ENCODE measurements at regions not wholly inside any gene's neighbourhood (a gene's known extent, or its start where the extent isn't known, plus 50 kb on each side); places are given as distances from the start of the nearest gene placed in this dataset.
"Not testable (repeated sequence)": the region's sequence is repeated elsewhere in the genome, so short reads cannot be mapped to it uniquely, and the experiment has no call there.

DNA sequence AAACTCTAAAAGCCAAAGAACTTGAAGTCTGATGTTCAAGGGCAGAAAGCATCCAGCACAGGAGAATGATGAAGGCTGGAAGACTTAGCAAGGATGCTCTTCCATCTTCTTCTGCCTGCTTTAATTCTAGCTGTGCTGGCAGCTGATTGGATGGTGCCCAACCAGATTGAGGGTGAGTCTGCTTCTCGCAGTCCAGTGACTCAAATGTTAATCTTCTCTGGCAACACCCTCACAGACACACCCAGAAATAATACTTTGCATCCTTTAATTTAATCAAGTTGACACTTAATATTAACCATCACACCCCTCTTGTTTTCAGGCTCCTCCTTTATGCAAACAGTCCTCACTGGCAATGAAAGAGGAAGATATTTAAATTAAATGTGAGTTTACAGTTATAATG is 321.7 kb downstream of the TEX13C start:
- DNase-seq, result no peak
- intact Hi-C loops (cut with DNase I), result no loop called here
- no peak for ATAC-seq

DNA sequence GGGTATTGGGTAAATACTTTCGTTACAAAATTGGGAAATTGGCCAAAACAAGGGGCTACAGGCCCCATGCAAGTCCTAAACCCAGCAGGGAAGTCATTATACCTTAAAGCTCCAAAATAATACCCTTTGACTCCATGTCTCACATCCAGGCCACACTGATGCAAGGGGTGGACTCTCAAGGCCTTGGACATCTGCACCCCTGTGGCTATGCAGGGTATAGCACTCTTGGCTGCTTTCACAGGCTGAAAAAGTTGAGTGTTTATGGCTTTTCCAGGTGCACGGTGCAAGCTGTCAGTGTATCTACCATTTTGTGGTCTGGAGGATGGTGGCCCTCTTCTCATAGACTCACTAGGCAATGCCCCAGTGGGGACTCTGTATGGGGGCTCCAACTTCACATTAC is 326.5 kb downstream of the TEX13C start:
- DNase-seq, result no peak
- ATAC-seq, result no peak
- intact Hi-C loops (cut with DNase I), result no loop called here

DNA sequence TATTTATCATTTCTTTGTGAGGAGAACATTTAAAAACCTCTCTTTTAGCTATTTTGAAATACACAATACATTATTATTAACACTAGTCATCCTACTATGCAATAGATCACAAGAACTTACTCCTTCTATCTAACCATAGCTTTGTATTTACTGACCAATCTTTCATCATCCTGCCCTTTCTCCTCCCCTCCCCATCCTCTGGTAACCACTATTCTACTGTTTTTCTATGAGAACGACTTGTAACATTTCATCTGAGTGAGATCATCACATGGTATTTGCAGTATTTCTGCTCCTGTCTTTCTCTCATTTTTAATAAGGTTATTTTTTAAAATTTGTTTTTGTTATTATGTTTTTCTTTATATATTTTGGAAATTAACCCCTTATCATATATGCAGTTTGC is 331.8 kb downstream of the TEX13C start:
- DNase-seq (no peak), ATAC-seq (no peak)
- intact Hi-C loops (cut with DNase I), result no loop called here

DNA sequence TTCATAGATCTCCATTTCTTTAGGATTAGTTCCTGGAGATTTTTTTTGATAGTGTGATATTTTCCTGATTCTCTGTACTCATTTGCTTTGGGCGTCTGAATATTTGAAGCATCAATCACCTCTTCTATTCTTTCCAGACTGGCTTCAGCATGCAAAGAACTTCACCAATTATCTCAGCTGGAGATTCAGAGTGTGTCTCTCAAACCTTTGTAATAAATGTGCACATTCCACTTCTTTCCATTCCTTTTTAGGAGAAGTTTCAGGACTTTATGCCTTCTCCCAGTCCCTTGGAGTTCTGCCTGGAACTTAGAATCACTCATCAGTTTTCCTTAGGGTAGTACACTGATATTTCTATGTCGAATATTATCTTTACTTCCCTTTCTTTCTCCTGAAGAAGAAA is 334.8 kb downstream of the TEX13C start:
- no peak for DNase-seq
- intact Hi-C loops (cut with DNase I), result no loop called here
- ATAC-seq, result no peak

DNA sequence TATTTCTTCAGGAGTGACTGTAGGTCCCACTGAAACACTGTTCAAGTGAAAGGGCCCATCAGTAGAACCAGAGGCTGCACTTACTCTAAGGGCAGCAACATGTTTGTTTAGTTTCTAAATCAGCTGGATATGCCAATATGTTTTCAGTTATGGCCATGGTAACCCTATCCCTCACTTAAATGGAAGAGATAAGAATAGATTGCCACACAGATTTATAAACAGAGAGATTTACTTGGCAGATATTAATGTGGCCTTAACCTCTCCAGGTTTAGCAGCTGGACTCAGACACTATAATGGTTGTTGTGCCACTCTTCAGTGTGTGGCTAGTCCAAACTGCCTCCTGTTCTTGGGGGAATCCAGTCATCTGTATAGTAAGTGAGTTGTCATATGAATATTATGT is 354.1 kb downstream of the TEX13C start:
- ATAC-seq, result no peak
- DNase-seq, result no peak
- intact Hi-C loops (cut with DNase I), result no loop called here

DNA sequence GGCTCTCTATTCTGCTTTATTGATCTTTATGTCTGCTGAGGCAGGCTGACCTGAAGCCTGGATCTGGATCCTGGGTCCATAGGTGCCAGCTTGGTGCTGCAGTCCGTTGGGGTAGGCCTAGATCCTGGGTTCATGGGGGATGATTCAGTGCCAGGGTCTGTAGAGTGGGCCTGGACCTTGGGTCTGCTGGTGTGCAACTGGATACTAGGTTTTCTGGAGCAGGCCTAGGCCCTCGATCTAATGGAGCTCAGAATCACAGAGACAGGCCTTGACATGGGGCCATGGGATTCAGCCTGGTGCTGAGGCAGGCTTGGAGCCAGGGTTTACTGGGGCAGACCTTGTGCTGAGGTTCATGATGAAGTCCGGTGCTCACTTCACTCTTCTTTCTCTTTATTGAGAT is 358.6 kb downstream of the TEX13C start:
- ATAC-seq (no peak), DNase-seq (no peak)
- intact Hi-C loops (cut with DNase I), result no loop called here

DNA sequence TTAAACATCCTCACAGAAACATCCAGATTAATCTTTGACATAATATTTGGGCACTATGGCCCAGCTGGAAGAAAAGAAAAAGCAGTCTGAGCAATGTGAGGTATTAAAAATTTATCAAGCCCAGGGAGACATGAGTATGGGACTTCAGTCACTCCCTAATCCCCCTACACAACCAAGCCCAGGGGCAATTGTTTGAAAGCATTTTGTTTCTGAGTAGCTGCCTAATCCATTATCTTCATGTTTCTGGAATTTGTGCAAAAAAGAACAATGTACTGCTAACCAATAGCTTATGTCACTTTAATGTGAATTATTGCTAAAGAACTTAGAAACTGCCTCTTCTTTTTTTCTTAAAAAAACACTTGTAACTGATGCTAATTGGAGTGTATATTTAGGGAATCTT is 360.7 kb downstream of the TEX13C start:
- intact Hi-C loops (cut with DNase I), result no loop called here
- no peak for ATAC-seq
- DNase-seq, result no peak

DNA sequence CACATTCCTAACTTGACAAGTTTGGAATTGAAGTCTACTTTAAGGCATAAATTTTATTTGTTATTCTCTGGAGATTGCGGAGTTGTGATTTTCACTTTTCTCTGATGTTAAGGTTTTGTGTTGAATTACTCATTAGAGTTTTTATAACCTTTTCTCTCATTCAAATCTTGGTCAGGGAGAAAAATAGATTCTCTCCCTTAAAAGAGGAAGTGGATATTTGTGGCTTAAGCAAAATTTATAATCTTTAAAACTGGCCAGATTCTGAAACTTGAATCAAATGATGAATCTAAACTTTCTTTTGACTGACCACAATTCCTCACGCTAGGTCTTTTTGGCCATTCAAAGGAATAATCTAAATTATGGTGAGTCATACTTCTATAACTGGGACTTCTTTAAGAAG is 361.4 kb downstream of the TEX13C start:
- DNase-seq (no peak), ATAC-seq (no peak)
- intact Hi-C loops (cut with DNase I), result no loop called here

DNA sequence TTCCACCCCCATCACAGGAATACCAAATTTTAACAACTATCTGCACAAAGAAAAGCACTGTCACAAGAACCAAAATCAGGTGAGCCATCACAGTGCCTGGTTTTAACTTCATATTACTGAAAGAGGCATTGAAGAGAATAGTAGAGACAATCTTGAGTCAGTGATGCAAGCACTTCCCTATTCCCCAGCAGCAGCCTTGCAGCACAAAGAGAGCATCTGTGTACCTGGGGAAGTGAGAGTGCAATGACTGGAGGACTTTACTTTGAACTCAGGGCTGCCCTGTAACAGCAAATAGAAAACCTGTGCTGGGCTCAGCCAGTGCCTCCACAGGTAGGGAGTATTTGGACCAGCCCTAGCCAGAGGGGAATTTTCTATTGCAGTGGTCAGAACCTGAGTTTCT is 361.8 kb downstream of the TEX13C start:
- DNase-seq (no peak), ATAC-seq (no peak)
- intact Hi-C loops (cut with DNase I), result no loop called here

DNA sequence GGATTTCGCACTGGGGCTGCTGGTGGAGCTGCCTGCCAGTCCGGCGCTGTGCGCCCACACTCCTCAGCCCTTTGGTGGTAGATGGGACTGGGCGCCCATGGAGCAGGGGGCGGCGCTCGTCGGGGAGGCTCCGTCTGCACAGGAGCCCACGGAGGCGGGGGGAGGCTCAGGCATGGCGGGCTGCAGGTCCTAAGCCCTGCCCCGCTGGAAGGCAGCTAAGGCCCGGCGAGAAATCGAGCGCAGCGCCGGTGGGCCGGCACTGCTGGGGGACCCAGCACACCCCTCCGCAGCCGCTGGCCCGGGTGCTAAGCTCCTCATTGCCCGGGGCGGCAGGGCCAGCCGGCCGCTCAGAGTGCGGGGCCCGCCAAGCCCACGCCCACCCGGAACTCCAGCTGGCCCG is 370.9 kb downstream of the TEX13C start:
- intact Hi-C loops (cut with DNase I); DNase-seq: not testable (repeated sequence)

DNA sequence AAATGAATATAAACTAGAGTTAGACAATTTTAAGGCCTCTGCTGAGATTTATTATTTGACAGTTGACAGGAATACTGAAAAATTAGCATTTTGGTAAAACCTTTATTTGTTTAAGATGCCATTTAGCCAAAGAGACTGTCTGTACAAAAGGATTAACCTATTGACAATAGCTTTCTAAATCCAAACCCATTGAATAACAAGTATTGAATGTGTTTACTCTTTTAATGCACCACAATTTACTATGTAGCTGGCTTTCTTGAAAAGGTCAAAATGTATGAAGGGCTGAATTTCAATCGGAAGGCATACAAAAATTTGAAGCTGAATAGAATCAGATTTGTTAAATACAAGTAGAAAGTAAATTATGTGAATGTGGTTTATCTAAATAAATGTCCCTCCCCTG is 374.5 kb downstream of the TEX13C start:
- intact Hi-C loops (cut with DNase I), result no loop called here
- DNase-seq (no peak), ATAC-seq (no peak)

More for the DNA sequence above, 370.9 kb downstream of the TEX13C start:
- ATAC-seq, result not testable (repeated sequence)

DNA sequence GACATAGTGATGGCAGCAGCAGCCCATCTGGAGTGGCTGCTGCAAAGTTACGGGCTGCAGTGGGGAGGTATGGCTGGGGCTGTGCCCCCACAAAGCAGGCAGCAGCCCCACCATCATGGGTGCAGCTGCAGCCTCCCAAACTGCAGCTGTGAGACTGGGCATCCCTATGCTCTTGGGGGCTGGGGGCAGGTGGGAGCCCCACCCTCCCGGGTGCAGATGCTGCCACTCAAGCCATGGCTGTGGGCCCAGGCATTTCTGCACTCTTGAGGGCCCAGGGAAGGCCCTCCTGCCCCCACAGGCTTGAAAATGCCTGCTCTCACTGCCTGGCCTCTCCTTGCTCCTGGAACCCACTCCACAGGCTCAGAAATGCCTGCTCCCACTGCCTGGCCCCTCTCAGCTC is 389.4 kb downstream of the TEX13C start:
- DNase-seq, result no peak
- ATAC-seq, result no peak

DNA sequence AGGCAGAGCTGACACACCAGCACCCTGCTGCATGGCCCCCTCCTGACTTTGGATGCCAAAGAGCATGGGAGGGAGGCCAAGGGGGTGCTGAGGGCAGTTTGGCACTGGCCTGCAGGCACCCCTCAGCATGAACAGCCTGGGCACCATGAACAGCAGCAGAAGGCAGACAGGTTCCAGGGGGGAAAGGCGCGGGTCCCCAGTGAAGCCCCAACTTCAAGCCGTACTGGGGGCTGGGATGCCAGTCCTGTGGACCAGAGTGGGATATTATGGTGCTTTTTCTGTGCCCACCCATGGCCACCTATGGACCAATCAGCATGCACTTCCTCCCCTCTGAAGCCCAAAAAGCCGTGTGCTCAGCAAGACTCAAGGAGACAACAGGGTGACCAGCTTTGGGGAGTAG is 389.9 kb downstream of the TEX13C start:
- intact Hi-C loops (cut with DNase I), result no loop called here
- ATAC-seq (no peak), DNase-seq (no peak)

More for the DNA sequence above, 389.4 kb downstream of the TEX13C start:
- intact Hi-C loops (cut with DNase I), result no loop called here

DNA sequence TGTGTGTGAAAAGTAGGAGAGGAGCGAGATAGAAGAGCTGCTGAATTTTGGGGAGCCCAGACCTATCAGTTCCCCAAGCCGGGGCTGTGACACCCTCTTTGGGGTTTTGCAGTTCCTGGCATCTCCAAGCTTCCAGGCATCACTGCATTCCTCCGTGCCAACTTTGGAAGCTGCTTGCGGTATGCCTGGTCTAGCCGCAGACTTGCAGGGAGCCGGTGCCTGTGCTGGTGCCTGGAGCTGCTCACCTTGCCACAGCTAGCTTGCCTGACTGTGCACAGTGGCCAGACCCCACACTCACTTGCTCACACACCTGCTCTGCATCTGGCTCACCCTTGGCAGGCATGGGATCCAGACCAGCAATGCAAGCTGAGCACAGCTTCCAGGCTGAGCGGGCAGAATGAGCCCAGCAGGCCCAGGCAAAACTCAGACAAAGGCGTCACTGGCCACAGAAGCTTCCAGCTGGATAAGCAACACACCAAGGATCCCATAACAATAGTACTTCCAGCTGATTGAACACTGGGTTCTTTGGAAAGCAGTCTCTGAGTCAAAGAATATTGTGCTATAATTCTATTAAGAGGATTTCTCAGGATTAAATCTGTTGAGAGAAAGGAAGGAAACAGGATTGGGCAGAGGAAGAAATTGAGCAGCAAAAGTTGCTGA is 390.9 kb downstream of the TEX13C start:
- intact Hi-C loops (cut with DNase I), result no loop called here
- DNase-seq (no peak), ATAC-seq (no peak)

DNA sequence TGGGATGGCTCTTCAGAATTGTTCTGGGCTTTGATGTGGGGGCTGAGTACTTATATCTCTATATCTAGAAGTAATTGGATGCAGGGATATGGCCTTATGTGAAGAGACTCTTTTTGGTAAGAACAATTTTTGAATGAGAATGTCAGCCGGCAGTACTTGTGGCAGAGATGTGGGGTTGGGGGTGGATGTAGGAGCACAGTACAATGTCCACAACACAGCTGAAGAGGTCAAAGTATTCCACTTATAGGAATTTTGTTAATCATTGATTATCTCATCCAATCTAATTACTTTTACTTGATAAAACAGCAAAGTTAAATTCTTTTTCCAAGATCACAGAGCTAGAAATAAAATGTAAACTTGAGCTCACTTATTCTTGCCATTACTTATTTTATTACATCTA is 391.4 kb downstream of the TEX13C start:
- ATAC-seq (no peak), DNase-seq (no peak)
- intact Hi-C loops (cut with DNase I), result no loop called here

DNA sequence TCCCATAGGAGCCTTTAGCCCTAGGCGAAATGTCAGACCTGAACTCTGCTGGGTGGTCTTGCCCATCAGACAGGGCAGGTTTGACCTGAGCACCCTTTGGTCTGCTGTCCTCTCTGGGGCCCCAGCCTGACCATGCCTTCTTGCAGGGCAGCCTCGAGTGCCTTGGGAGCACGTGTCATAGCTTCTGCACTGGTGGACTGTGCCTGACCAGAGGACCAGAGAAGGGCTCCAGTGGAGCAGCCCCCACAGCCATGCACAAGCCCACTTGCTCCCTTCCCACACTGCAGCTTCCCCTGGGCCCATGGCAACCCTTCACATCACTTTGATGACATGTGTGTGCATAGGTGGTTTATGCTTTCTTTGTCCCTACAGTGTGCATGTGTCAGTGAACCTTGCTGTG is 394.0 kb downstream of the TEX13C start:
- intact Hi-C loops (cut with DNase I), result no loop called here
- no peak for DNase-seq

DNA sequence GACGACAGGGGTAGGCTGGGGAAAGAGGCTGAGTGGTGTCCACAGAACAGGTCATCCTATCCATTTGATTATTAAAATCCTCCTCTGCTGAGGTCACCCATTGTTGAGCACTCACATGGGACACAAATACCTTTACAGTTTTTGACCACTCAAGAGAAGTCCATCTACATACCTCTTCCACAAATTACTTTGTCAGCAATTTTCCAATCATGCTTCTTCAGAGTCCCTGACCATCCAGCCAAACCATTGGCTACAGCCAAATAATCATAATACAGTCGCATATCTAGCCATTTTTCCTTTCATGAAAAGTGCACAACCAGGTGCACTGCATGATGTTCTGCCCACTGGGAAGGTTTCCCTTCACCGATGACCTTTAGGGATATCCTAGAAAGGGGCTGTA is 407.4 kb downstream of the TEX13C start:
- no peak for ATAC-seq
- intact Hi-C loops (cut with DNase I), result no loop called here
- no peak for DNase-seq

More for the DNA sequence above, 394.0 kb downstream of the TEX13C start:
- no peak for ATAC-seq

DNA sequence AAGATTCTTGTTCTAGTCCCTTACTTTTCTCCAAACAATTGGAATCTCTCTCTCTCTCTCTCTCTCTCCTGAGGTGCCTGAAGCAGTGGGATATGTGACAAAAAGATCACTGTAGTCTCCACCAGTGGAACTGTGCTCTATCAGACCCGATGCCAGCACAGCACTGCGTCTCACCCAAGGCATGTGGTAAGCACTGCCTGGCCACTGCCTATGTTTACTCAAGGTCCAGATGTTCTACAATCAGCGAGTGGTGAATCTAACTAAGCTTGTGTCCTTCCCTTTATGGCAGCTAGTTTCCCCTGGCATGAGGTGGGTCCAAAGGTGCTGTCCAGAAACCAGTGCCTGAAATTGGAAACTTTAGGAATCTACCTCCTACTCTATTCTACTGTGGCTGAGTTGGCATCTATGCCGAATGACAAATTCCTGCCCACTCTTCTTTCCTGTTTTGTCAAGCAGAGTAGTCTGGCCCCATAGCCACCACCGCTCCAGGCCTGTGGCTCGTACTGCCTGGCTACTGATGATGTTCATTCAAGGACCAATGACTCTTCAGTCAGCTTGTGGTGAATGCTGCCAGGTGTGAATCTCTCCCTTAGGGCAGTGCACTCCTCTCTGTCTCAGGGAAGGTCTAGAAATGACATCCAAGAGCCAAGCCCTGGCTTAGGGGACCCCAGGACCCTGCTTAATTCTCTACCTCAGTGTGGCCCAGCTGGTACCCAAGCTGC is 416.5 kb downstream of the TEX13C start:
- intact Hi-C loops (cut with DNase I), result no loop called here
- ATAC-seq, result no peak

DNA sequence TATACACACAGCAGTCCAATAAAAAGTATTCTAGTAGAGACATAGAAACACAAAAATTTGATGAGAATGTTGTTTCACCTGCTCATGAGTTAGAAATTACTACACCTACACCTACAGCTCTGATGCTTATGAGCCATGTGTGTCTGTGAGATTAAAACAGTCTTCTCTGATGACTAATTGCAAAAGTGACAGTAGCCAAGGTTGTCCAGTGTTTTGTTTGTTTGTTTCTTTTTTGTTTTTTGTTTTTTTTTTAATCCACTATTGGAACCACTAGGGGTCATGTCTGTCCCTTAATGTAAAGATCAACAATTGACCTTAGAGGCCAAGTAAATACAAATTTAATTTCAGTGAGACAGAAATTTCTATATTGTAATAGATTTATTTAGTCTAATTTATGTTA is 423.1 kb downstream of the TEX13C start:
- intact Hi-C loops (cut with DNase I), result no loop called here
- DNase-seq, result no peak
- ATAC-seq, result no peak

More for the DNA sequence above, 416.5 kb downstream of the TEX13C start:
- DNase-seq, result no peak

DNA sequence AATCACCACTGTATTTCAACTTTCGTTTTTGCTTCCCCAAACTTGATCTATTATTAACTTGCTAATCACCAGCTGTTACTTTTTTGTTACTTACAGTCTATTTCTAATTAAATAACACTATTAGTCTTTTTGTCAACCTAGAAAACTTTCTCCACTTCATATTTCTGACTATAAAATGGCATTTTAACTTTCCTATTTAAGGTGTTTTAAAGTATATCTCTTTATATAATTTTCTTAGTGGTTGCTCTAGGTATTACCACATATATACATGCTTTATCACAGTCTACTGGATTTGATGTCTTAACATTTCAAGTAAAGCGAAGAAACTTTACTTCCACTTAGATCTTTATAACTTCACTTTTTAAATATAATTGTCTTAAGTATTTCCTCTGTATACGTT is 421.2 kb downstream of the DCAF12L2 start:
- ATAC-seq (no peak), DNase-seq (no peak)
- intact Hi-C loops (cut with DNase I), result no loop called here

All from left cardiac atrium (tissue), 4 donors.